ENCODE measurements at regions not wholly inside any gene's neighbourhood (a gene's known extent, or its start where the extent isn't known, plus 50 kb on each side); places are given as distances from the start of the nearest gene placed in this dataset.

GRCh38 chr4:143273160-143273917, 63.3 kb upstream of the GAB1 start:
- no TSS peak for BruUV-seq (replicated peaks)

GRCh38 chr4:143280861-143281260, 55.8 kb upstream of the GAB1 start:
- no peak overlapping the region for H3K4me3 ChIP-seq (ENCODE audit: low read depth, low read length, poor library complexity, severe bottlenecking)
- H2AFZ ChIP-seq (ENCODE audit: low read length) = peak overlapping the region; percentile 62; the same call in 1 of the 2 replicates
- H3K9me2 ChIP-seq (ENCODE audit: insufficient read depth, low read length) = no peaks in the 10 kb centered on the region
- no peaks in the 10 kb centered on the region for H3K9me3 ChIP-seq (ENCODE audit: low read length)
- no TSS peak for BruUV-seq (replicated peaks)
- no peak overlapping the region for H3K4me2 ChIP-seq (ENCODE audit: low read length)
- intact Hi-C loops (cut with micrococcal nuclease; ENCODE audit: unreplicated experiment) = no loop called here
- H4K20me1 ChIP-seq (ENCODE audit: insufficient read depth, low read length) = no peaks in the 10 kb centered on the region
- ChIA-PET CTCF (ENCODE audit: unreplicated experiment) (no interaction called here), POLR2A (interaction anchor here (0.6 to 1.1 kb wide), 6 partner anchors 9 to 235 kb away, joined by 3 to 4 read pairs (median 4); no protein-coding TSS in a partner anchor)
- no peaks in the 10 kb centered on the region for H3K36me3 ChIP-seq (ENCODE audit: insufficient read depth, low read length)
- DNase-seq (ENCODE audit: low spot score) = no peak
- no peaks in the 10 kb centered on the region for H3K4me1 ChIP-seq (ENCODE audit: insufficient read depth, low read length, poor library complexity, severe bottlenecking)
- no peak for TF ChIP-seq EZH2phosphoT487 (IDR thresholded peaks at IDR 0.05; ENCODE audit: borderline replicate concordance, low read depth, low read length)
- TF ChIP-seq CTCF (conservative IDR thresholded peaks at IDR 0.05; ENCODE audit: low read length) = no peak
- no peak overlapping the region for H3K27ac ChIP-seq (ENCODE audit: low read depth, low read length, poor library complexity, severe bottlenecking)
- H3K79me2 ChIP-seq (ENCODE audit: insufficient read depth, low read depth, low read length) = no peaks in the 10 kb centered on the region

More at GRCh38 chr4:143273160-143273917, 63.3 kb upstream of the GAB1 start:
- Histone ChIP-seq H3K9me3 (ENCODE audit: low read length) (peaks cover 7% of the 10 kb centered on the region; the same call in 1 of the 2 replicates), H4K20me1 (ENCODE audit: insufficient read depth, low read length) (no peaks in the 10 kb centered on the region), H3K27ac (ENCODE audit: low read depth, low read length, poor library complexity, severe bottlenecking) (no peak overlapping the region), H3K4me3 (ENCODE audit: low read depth, low read length, poor library complexity, severe bottlenecking) (no peak overlapping the region), H2AFZ (ENCODE audit: low read length) (no peak overlapping the region), H3K36me3 (ENCODE audit: insufficient read depth, low read length) (no peaks in the 10 kb centered on the region), H3K9me2 (ENCODE audit: insufficient read depth, low read length) (no peaks in the 10 kb centered on the region), H3K79me2 (ENCODE audit: insufficient read depth, low read depth, low read length) (no peaks in the 10 kb centered on the region), H3K4me1 (ENCODE audit: insufficient read depth, low read length, poor library complexity, severe bottlenecking) (no peaks in the 10 kb centered on the region), H3K4me2 (ENCODE audit: low read length) (no peak overlapping the region)
- POLR2A ChIA-PET = interaction anchor here (0.6 kb wide), 1 partner anchor 34 kb away, joined by 3 read pairs; no protein-coding TSS in a partner anchor
- intact Hi-C loops (cut with micrococcal nuclease; ENCODE audit: unreplicated experiment) = no loop called here
- DNase-seq (ENCODE audit: low spot score) = no peak
- TF ChIP-seq EZH2phosphoT487 (IDR thresholded peaks at IDR 0.05; ENCODE audit: borderline replicate concordance, low read depth, low read length) (no peak), CTCF (conservative IDR thresholded peaks at IDR 0.05; ENCODE audit: low read length) (no peak)
- CTCF ChIA-PET (ENCODE audit: unreplicated experiment) = no interaction called here

Data from OCI-LY7 (cell line).